ENCODE measurements at regions not wholly inside any gene's neighbourhood (a gene's known extent, or its start where the extent isn't known, plus 50 kb on each side); places are given as distances from the start of the nearest gene placed in this dataset.

GRCh38 chr16:74192281-74192797, 104.3 kb upstream of the PSMD7 start:
- in situ Hi-C loops (cut with MboI; ENCODE audit: low sequenced_read_pairs) (no loop called here), intact Hi-C loops (cut with micrococcal nuclease) (no loop called here), dilution Hi-C loops (cut with HindIII; ENCODE audit: low sequenced_read_pairs, unreplicated experiment) (no loop called here)
- H3K4me1 ChIP-seq (ENCODE audit: control insufficient read depth, insufficient read depth, low read length), result no peaks in the 10 kb centered on the region
- H3K23ac ChIP-seq (ENCODE audit: low read depth, low read length), result no peak overlapping the region
- no peak overlapping the region for H4K8ac ChIP-seq (ENCODE audit: low read depth in 2 of 2, low read length in 2 of 2)
- no peak overlapping the region for H4K5ac ChIP-seq (ENCODE audit: low read depth, low read length)
- H3K4me2 ChIP-seq (ENCODE audit: low read depth, low read length), result no peak overlapping the region
- no peak overlapping the region for H3K56ac ChIP-seq (ENCODE audit: extremely low read depth, insufficient read depth, low read length)
- no peak overlapping the region for H2BK20ac ChIP-seq (ENCODE audit: low read depth, low read length)
- H2AFZ ChIP-seq (replicated peaks; ENCODE audit: low read length, poor library complexity), result no peak overlapping the region
- no CpG with 5 or more reads among the region's 2 CpGs for WGBS, 2 experiments (ENCODE audit: extremely low coverage in 2 of 2, insufficient read length in 1 of 2)
- no peak overlapping the region for H4K91ac ChIP-seq (ENCODE audit: insufficient read depth, low read depth, low read length)
- H3K14ac ChIP-seq (replicated peaks; ENCODE audit: low read depth, low read length), result no peak overlapping the region
- H3K18ac ChIP-seq (ENCODE audit: low read depth, low read length), result no peak overlapping the region
- no peak overlapping the region for H2BK120ac ChIP-seq (ENCODE audit: low read depth, low read length)
- H3K4ac ChIP-seq (ENCODE audit: low read depth, low read length), result no peak overlapping the region
- H3K27ac ChIP-seq (ENCODE audit: insufficient read depth, low read length), result no peak overlapping the region
- no peak overlapping the region for H2BK15ac ChIP-seq (ENCODE audit: low read depth, low read length)
- DNase-seq, result no peak
- no peak for TF ChIP-seq RCOR1 (IDR thresholded peaks at IDR 0.05; ENCODE audit: insufficient replicate concordance, low read length)
- no peak overlapping the region for H2BK5ac ChIP-seq (ENCODE audit: low read depth, low read length, poor library complexity, severe bottlenecking)
- H2AK5ac ChIP-seq (ENCODE audit: low read depth, low read length), result no peak overlapping the region
- ChIA-PET POLR2A (ENCODE audit: unreplicated experiment) (no interaction called here), CTCF (no interaction called here)
- no peak overlapping the region for H3K9ac ChIP-seq (ENCODE audit: low read depth, low read length)
- H3K9me1 ChIP-seq (ENCODE audit: insufficient read depth, low read length), result no peaks in the 10 kb centered on the region
- H3K4me3 ChIP-seq (ENCODE audit: insufficient read depth, low read depth, low read length), result no peak overlapping the region
- H3K27me3 ChIP-seq (ENCODE audit: control insufficient read depth, insufficient read depth, low read length), result peaks cover 2% of the 10 kb centered on the region; the same call in 1 of the 2 replicates
- H3K79me1 ChIP-seq (ENCODE audit: low read depth in 1 of 2, low read length in 2 of 2), result no peaks in the 10 kb centered on the region
- H3K36me3 ChIP-seq (ENCODE audit: control insufficient read depth, insufficient read depth, low read length), result no peaks in the 10 kb centered on the region
- H3K9me3 ChIP-seq (ENCODE audit: control insufficient read depth, insufficient read depth, low read length), result no peaks in the 10 kb centered on the region
- ATAC-seq (ENCODE audit: low read depth), result no peak
- no peak overlapping the region for H2AK9ac ChIP-seq (replicated peaks; ENCODE audit: low read depth, low read length, poor library complexity)
- no TSS peak for BruUV-seq (replicated peaks)
- H4K20me1 ChIP-seq (ENCODE audit: insufficient read depth, low read length), result no peaks in the 10 kb centered on the region
